ENCODE measurements at regions not wholly inside any gene's neighbourhood (a gene's known extent, or its start where the extent isn't known, plus 50 kb on each side); places are given as distances from the start of the nearest gene placed in this dataset.

- TF ChIP-seq POLR2A (IDR thresholded peaks at IDR 0.05) (no peak), CTCF (IDR thresholded peaks at IDR 0.05) (no peak)
Measured at GRCh38 chr11:129704831-129705230, 110.8 kb upstream of the TMEM45B start.

Measured in thyroid gland (tissue), 4 donors.